HG03457 (cell line): ENCODE measurements at regions not wholly inside any gene's neighbourhood (a gene's known extent, or its start where the extent isn't known, plus 50 kb on each side); places are given as distances from the start of the nearest gene placed in this dataset.
"Not testable (repeated sequence)": the region's sequence is repeated elsewhere in the genome, so short reads cannot be mapped to it uniquely, and the experiment has no call there.

Experiments used
- ATAC-seq: cut with Tn5 transposase; IDR thresholded peaks from one replicate; pipeline ENCODE4 v1.9.1; 2021; ENCODE audit warnings: moderate number of reproducible peaks; ENCODE audit not compliant: unreplicated experiment

DNA sequence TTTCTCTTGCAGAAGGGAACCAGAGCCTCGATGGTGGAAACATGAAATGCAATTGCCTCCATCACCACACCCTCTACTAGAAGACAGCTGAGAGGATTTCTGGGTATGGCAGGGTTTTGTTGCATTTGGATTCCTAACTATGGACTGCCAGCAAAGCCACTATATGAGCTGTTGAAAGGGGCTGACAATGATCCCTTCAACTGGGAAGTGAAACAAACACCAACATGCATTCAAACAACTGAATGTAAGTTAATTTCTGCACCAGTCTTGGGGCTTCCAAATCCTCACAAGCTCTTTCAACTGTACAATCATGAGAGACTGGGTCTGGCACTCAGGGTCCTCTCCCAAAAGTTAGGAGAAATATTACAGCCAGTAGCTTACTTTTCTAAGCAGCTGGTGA lies 116.7 kb upstream of the PLCL2 start:
- no peak for ATAC-seq

DNA sequence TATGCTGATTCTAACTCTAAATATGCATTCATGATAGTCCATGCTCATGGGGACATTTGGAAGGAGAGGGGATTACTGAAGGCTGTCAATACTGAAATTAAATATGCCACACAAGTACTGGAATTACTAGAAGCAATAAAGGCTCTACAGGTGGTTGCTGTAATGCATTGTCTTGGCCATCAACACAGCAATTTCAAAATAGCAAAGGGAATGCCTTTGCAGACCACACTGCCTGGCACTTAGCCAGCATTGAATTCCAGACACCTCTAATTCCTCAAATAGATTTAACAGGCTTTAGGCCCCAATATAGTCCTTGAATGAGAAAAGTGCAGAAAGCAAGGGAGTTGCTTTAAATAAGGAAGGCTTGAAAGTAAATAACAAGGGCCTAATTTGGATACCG lies 115.8 kb upstream of the PLCL2 start:
- no peak for ATAC-seq

DNA sequence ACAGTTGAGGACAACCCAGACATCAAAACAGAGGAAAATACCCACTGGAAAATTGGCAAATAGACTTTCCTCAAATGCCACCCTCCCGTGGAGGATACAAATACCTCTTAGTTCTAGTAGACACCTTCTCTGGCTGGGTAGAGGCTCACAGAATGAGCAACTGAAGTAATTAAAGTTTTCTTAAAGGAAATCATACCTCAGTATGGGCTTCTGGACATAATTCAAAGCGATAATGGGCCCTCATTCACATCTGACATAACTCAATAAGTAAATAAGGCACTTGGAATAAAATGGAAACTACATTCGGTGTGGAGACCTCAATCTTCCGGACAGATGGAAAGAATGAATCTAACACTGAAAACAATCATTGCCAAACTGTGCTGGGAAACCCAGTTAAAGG lies 115.2 kb upstream of the PLCL2 start:
- no peak for ATAC-seq

DNA sequence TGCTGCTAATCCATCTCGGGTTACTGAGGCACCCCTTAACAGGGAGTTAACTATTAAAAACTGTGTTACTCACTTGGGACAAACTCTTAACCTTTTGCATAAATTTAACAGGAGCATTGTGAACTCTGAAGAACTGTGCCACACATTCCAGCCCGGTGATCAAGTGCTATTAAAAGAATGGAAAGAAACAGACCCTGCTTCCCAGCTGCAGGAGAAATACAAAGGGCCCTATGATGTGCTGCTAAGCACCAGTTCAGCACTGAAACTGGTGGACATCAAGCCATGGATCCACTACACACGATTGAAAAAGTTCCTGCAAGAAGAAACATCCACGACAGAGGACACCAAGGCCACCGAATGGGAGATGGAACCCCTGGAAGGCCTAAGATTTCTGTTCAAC lies 114.7 kb upstream of the PLCL2 start:
- ATAC-seq: no peak

DNA sequence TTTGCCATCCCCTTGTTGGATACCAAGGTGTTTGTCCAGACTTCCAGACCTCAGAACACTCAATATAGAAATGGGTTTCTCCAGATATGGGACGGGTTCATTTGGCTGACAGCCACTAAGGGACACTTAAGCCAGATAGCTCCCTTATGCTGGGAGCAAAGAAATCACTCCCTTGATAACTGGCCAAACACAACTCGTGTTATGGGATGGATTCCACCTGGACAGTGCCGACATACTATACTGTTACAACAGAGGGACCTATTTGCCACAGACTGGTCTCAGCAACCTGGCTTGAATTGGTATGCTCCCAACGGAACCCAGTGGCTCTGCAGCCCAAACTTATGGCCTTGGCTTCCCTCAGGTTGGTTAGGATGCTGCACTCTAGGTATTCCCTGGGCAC lies 114.0 kb upstream of the PLCL2 start:
- ATAC-seq: no peak

DNA sequence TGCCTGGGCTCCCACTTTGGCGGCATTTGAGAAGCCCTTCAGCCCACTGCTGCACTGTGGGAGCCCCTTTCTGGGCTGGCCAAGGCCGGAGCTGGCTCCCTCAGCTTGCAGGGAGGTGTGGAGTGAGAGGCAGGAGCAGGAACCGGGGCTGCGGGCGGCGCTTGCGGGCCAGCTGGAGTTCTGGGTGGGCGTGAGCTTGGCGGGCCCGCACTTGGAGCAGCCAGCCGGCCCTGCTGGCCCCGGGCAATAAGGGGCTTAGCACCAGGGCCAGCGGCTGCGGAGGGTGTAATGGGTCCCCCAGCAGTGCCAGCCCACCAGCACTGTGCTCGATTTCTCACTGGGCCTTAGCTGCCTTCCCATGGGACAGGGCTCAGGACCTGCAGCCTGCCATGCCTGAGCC lies 111.2 kb upstream of the PLCL2 start:
- ATAC-seq: not testable (repeated sequence)

DNA sequence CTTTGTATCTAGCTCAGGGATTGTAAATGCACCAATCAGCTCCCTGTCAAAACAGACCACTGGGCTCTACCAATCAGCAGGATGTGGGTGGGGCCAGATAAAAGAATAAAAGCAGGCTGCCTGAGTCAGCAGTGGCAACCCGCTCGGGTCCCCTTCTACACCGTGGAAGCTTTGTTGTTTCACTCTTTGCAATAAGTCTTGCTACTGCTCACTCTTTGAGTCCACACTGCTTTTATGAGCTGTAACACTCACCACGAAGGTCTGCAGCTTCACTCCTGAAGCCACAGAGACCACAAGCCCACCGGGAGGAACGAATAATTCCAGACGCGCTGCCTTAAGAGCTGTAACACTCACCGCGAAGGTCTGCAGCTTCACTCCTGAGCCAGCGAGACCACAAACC lies 110.2 kb upstream of the PLCL2 start:
- not testable (repeated sequence) for ATAC-seq

DNA sequence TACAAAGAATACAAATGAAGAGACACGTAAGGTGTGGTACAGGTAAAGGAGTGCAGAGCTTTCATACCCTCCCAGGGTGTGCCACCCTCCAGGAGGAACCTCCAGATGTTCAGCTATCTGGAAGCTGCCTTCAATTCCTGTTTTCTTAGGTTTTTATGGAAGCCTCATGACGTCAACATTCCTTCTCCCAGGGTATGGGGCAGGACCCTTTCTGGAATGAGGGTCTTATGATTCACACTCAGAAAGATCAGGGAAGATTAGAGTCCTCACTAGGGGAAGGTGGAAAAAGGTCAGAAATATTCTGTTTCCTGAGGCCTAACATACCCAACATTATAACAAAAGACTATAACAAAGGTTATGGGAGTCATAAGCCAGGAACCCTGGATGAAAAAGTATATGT lies 99.8 kb upstream of the PLCL2 start:
- no peak for ATAC-seq

DNA sequence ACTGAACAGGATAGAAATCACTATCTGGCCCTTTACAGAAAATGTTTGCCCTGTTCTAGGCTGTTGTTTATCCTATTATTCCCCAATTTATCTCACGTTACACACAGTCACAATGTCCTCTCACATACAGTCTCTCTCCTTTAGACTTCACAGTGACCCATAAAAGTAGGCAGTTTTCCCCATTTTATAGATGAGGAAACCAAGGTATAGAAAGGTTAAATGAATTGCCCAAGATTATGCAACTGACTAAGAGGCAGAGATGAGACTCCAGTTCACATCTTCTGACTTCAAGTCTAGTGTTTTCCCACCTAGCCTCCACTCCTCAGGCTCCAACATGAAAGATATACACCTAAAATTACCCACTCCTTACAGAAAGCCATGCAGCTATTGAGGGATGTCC lies 99.3 kb upstream of the PLCL2 start:
- no peak for ATAC-seq

DNA sequence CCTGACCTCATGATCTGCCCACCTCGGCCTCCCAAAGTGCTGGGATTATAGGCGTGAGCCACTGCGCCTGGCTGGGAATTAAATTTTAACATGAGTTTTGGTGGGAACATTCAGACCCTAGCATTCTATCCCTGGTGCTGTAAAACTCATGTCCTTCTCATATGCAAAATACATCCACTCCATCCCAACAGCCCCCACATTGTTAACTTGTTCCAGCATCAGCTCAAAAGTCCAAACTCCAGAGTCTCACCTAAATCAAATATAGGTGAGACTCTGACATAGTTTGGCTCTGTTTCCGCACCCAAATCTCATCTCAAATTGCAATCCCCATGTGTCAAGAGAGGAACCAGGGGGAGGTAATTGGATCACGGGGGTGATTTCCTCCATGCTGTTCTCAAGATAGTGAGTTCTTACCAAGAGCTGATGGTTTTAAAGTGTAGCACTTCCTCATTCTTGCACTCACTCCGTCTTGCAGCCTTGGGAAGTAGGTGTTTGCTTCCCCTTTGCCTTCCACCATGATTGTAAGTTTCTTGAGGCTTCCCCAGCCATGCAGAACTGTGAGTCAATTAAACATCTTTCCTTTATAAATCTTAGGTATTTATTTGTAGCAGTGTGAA lies 96.2 kb upstream of the PLCL2 start:
- no peak for ATAC-seq

DNA sequence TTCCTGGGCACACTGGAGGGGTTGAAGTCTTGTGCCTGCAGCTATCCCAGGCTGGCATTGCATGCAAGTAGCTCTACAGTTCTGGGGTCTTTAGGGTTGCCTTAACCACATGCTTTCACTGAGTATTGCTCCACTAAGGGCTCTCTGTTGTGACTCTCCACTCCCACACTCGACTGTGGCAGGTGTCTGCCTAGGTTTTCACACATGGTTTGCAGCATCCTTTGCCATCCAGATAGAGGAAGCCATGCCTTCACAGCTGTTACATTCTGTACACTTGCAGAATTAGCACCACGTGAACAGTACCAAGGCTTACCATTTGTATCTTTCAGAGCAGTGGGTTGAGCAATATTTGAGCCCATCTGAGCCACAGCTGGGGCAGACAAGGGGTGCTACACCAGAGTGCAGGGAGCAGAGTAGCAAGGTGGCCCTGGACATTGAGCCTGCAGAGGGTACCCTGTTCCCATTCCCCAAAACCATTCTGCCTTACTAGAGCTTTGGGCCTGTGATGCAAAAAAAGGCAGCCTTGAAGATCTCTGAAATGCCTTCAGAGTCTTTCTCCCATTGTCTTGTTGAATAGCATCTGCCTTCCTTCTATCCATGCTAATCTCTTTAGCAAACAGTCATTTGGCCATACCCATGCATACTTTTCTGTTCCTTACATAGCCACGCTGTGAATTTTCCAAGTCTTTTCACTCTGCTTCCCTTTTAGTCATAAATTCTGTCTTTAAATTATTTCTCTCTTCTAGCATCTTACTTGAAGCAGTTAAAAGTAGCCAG lies 95.2 kb upstream of the PLCL2 start:
- ATAC-seq: no peak

DNA sequence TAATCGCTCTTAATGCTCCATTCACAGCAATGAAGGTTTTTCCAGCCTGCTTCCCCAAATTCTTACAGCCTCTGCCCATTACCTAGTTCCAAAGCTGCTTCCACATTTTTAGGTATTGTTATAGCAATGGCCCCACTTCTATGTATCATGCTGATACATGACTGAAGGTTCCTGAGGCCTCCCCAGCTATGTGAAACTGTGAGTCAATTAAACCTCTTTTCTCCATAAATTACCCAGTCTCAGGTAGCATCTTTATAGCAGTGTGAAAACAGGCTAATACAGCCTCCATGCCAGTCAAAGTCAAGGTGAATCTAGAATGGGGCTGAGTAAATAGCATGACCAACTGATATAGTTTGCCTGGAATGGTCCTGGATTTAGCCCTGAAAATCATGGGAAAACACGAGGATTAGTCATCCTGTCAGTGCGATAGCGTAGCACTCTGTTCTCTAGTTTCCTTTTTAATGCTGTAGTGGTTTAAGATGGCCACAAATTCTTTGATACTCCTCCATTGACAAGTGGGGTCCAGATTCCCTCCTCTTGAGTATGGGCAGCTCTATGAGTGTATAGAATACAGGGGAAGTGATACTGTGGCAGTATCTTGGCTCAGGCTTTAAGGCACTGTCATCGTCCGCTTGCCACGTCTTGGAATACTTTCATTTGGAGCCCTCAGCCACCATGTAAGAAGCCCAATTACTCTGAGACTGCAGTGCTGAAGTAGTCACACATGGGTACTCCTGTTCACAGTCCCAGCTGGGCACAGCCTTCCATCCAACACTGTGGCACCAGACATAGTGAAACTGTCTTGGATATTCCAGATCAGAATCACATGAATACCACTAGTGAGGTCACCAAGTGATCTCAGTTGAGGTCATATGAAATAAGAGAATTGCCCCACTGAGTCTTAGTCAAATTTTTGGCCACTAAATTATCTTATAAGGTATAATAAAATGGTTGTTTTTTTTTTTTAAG lies 94.0 kb upstream of the PLCL2 start:
- no peak for ATAC-seq

DNA sequence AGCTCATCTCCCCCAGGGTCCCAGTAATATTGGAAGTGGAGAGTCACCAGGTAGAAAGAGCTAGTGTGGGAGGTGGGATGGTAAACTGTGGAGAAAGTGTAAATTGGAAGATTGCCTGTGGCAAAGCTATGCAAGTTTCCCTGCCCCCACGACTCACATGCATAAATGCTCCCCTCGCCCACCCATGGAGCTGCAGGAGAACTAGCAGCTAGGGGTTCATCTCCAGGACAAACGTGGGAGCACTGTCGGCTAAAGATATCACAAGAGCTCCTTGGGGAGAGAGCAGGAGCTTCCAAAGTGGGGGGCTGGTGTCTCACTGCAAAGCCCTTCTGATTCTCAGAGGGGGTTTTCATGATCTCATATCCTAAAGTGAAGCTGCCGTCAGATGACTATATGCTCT lies 91.4 kb upstream of the PLCL2 start:
- no peak for ATAC-seq

DNA sequence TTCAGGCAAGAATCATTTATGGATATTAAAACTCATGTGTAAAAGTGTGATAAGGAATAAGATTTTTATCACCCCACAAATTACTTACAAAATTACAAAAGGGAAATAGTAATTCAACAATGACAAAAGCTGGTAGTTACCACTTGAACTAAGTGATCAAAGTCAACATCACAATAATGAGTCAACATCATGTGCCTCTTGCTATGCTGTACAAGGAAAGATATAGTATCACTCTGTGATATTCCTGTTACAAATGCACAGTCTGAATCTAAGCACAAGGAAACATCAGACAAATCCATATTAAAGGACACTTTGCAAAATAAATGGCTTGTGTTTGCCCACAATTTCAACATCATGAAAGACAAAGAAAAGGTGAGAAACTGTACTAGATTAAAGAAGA lies 90.5 kb upstream of the PLCL2 start:
- no peak for ATAC-seq

DNA sequence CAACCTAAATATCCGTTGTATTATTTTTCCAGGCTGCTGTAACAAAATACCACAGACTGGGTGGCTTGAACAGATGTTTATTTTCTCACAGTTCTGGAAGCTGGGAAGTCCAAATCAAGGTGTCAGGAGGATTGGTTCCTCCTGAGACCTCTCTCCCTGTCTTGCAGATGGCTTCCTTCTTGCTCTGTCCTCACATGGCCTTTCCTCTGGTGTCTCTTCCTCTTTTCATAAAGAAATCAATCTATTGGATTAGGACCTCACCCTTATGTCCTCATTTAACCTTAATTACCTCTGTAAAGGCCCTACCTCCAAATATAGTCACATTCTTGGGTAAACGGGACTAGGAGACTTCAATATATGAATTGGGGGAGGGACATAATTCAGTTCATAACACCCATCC lies 89.2 kb upstream of the PLCL2 start:
- ATAC-seq: no peak

DNA sequence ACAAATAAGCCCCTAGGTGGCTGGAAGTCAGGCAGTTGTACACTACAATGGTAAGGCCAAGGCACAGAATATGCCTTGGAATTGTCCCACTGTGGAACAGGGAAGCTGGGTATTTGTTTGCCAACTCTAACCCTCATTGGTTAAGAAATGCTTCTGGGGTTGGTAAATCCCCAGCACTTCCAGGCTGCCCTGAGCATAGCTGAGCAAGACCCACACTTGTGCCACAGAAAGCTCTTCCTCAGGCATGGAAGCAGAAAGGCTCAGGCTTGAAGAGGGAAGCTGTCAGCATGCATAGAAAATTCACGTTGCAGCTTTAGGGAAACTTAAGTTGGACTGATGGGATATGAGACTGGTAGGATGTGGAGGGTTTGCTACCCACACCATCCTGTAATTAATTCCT lies 86.9 kb upstream of the PLCL2 start:
- no peak for ATAC-seq

DNA sequence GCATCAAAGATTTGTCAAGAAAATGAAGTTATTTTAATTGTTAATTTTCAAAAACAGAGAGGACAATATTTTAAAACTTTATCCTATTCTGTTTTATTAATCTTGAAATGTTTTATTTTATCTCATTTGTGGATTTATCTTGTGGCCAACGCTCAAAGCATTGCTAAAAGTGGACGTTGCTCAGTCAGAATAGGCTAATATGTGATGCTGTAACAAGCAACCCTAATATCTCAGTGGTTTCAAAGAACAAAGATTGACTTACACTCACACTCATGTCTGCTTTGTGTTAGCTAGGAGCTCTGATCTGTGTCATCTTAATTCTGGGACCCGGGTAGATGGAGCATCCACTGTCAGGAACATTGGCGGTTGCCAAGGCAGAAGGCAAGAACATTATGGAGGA lies 86.0 kb upstream of the PLCL2 start:
- ATAC-seq: no peak

DNA sequence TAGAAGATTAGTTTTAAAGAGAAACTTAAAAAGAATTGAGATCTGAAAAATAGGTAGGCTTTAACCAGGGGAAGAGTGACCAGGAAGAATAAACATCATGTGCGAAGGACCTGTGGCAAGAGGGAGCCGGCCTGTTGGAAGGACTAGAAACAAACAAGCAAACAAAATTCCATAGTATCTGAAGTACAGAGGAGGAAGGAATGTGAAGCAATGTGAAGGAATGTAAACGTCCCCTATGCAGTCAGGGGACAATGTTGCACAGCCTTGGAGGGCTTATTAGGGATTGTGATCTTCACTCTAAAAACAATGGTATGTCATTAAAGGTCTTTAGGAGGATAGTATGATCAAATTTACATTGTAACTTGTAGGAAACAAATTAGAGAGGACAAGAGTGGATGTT lies 84.4 kb upstream of the PLCL2 start:
- ATAC-seq: no peak

DNA sequence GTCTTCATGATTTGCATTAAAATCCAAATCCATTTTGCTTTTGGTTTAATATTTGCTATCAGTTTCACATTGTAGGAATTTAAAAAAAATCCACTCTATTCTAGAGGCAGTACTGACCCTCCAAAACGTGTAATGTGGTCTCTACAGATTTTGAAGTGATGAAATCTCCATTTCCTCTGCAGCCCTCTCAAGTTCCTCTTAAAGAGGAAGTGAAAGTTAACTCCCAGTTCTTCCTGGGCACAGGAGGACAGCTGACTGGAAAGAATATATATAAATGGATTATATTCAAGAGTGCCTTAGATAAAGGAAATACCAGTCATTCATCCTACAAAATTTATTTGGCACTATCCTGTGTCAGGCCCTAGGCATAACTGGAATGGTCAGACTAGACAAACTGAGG lies 83.5 kb upstream of the PLCL2 start:
- ATAC-seq: no peak

DNA sequence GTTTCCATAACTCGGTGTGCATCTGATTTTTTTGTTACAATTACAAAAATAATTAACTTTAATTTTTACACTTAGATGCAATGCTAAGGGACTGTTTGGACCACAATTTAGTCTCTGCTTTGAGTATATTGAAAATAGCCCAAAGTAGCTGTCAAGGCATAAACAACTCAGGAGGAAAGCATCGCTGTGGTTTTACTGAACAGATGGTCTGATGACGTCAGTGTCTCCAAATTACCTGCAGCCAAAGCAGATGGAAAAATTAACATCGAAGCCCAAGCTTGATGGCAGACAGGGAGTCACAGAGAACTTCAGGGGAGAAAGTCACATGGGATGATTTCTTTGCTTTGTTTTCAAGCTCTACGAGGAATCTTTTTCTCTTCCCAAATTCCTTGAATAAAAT lies 83.1 kb upstream of the PLCL2 start:
- no peak for ATAC-seq

DNA sequence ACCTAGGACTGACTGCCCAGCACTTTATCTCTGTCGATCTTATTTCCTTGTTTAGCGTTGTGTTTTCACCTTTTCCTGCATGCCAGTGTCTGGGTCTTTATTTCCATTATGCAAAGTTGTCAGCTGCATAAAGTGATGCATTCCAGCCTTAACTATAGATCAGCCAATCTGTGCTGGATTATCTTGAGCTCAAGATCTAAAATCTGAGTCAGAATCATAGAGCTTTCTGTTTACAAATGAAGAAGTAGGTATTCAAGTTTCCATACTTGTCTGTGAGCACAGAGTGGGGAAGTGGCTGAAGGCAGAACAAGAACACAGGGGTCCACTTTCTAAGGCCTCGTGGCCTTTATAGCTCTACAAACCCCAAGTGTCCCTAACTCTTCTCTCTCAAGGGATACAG lies 82.4 kb upstream of the PLCL2 start:
- peak; percentile 62 for ATAC-seq

DNA sequence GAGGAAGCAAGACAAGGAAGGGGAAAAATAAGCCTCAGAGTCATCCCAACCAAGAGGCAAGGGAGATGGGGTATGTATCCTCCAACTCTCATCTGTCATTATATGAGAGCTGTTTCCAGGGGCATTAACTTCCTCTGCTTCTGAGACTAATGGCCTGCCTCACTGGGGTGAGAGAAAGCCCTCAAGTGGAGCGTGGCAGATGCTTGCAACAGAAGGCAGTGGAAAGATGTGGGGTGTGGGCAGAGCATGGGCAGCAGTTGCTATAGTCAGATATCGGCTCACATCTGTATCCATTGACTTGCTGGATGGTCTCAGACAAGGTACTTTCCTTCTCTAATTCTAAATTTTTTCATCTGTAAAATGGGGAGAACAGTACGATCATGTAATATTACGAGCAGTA lies 81.7 kb upstream of the PLCL2 start:
- no peak for ATAC-seq
